Endothelial cell of umbilical vein (primary cell): ENCODE measurements at regions not wholly inside any gene's neighbourhood (a gene's known extent, or its start where the extent isn't known, plus 50 kb on each side); places are given as distances from the start of the nearest gene placed in this dataset.

Source experiments
- BruUV-seq: library from RNA; stranded (reverse); fragments of 400-500 nt; replicated peaks from 2 replicates; lab custom pipeline; 2021; lab: Mats Ljungman, UMichigan
- CTCF ChIA-PET: fragments of 300-600, 350-600 bp; sonication (Branson Sonifier 250); formaldehyde crosslinking; loops from one replicate; lab custom pipeline; 2021; ENCODE audit warnings: antibody characterized with exemption, inconsistent platforms; lab: Charles Lee
- POLR2A ChIA-PET: fragments of 300-600, 350-600 bp; sonication (Branson Sonifier 250); formaldehyde crosslinking; loops from one replicate; lab custom pipeline; 2021; ENCODE audit warnings: antibody characterized with exemption, inconsistent platforms; lab: Charles Lee
- DNase-seq: peaks from one replicate; pipeline ENCODE4 v3.0.0-alpha.2; 2011; ENCODE audit warnings: low read depth, low spot score
- FAIRE-seq: peaks from 2 replicates; lab custom pipeline; 2011; peaks lifted over from hg19 to GRCh38; lab: Jason Lieb, UNC
- H2AFZ ChIP-seq: 2 replicates; pipeline ENCODE4 v1.6.0; 2012; ENCODE audit warnings: low read depth, low read length, control low read depth, inconsistent platforms
- H3K27ac ChIP-seq: 2 replicates; pipeline ENCODE4 v1.5.1; 2011; ENCODE audit warnings: low read depth, mild to moderate bottlenecking, control low read depth, low read length, moderate library complexity; ENCODE audit not compliant: insufficient read depth
- H3K27me3 ChIP-seq, 2 experiments: 2 replicates each; pipeline versions ENCODE4 v1.6.0 to v1.6.1; 2011; ENCODE audit warnings: low read length in 2 of 2, mixed read lengths in 1 of 2; ENCODE audit not compliant: control insufficient read depth in 2 of 2, insufficient read depth in 2 of 2
- H3K36me3 ChIP-seq, 2 experiments: 2 replicates in 1 of 2; 3 replicates in 1 of 2; pipeline ENCODE4 v1.5.1; 2011; ENCODE audit warnings: low read length in 2 of 2, mild to moderate bottlenecking in 1 of 2, moderate library complexity in 1 of 2; ENCODE audit not compliant: control insufficient read depth in 2 of 2, insufficient read depth in 2 of 2; ENCODE audit errors: extremely low read depth in 1 of 2
- H3K4me1 ChIP-seq: 3 replicates; pipeline ENCODE4 v1.5.1; 2011; ENCODE audit warnings: mild to moderate bottlenecking, low read length; ENCODE audit not compliant: control insufficient read depth, insufficient read depth; ENCODE audit errors: extremely low read depth
- H3K4me2 ChIP-seq: 2 replicates; pipeline ENCODE4 v1.6.1; 2011; ENCODE audit warnings: low read length, control low read depth, mixed read lengths; ENCODE audit not compliant: insufficient read depth
- H3K4me3 ChIP-seq, 3 experiments: fragments of 200-600 bp in 1 of 3; sonication (generic), shearing (Covaris generic) in 1 of 3; replicated peaks in 1 of 3; 2 replicates each; pipeline ENCODE4 v1.5.1; 2011 to 2016; ENCODE audit warnings: control low read depth in 3 of 3, low read length in 3 of 3, mild to moderate bottlenecking in 2 of 3, inconsistent platforms in 1 of 3, low read depth in 1 of 3, moderate library complexity in 1 of 3; ENCODE audit not compliant: insufficient read depth in 1 of 3
- H3K79me2 ChIP-seq: 2 replicates; pipeline ENCODE4 v1.6.0; 2012; ENCODE audit warnings: low read length, inconsistent platforms; ENCODE audit not compliant: control insufficient read depth, insufficient read depth
- H3K9ac ChIP-seq: replicated peaks from 2 replicates; pipeline ENCODE3; 2011; ENCODE audit warnings: low read length, control low read depth; ENCODE audit not compliant: insufficient read depth; ENCODE audit errors: extremely low read depth
- H3K9me1 ChIP-seq: replicated peaks from 3 replicates; pipeline ENCODE4 v1.6.0; 2011; ENCODE audit warnings: mild to moderate bottlenecking, low read length; ENCODE audit not compliant: control insufficient read depth, insufficient read depth; ENCODE audit errors: extremely low read depth
- H3K9me3 ChIP-seq: replicated peaks from 2 replicates; pipeline ENCODE4 v1.5.1; 2012; ENCODE audit warnings: low read length, inconsistent platforms; ENCODE audit not compliant: control insufficient read depth, insufficient read depth
- H4K20me1 ChIP-seq: replicated peaks from 2 replicates; pipeline ENCODE3; 2011; ENCODE audit warnings: mild to moderate bottlenecking, low read length; ENCODE audit not compliant: control insufficient read depth, insufficient read depth; ENCODE audit errors: extremely low read depth
- CTCF ChIP-seq, 2 donors: IDR thresholded peaks; 1 replicate in 1 of 2; 2 replicates in 1 of 2; pipeline ENCODE4 v1.5.1; 2011; ENCODE audit warnings: low read length in 2 of 2, mild to moderate bottlenecking in 2 of 2, moderate library complexity in 2 of 2, control low read depth in 1 of 2, inconsistent platforms in 1 of 2, low read depth in 1 of 2; ENCODE audit not compliant: insufficient read depth in 1 of 2; ENCODE audit errors: extremely low read depth in 1 of 2
- FOS ChIP-seq: IDR thresholded peaks from 2 replicates; pipeline ENCODE4 v1.6.1; 2011; ENCODE audit warnings: mild to moderate bottlenecking, low read length, moderate library complexity, borderline replicate concordance; ENCODE audit not compliant: insufficient read depth
- GATA2 ChIP-seq: IDR thresholded peaks from 2 replicates; pipeline ENCODE4 v1.7.0; 2011; ENCODE audit warnings: low read depth, mild to moderate bottlenecking, moderate library complexity, mixed read lengths, low read length; ENCODE audit not compliant: insufficient read length, insufficient read depth
- JUN ChIP-seq: IDR thresholded peaks from 2 replicates; pipeline ENCODE4 v1.6.1; 2011; ENCODE audit warnings: borderline replicate concordance, low read depth; ENCODE audit not compliant: insufficient read length, insufficient read depth
- MAX ChIP-seq: IDR thresholded peaks from 2 replicates; pipeline ENCODE4 v1.6.1; 2011; ENCODE audit not compliant: insufficient read depth, insufficient read length
- MYC ChIP-seq: IDR thresholded peaks from one replicate; pipeline ENCODE4 v1.6.1; 2011; ENCODE audit warnings: mild to moderate bottlenecking, low read depth, low read length
- POLR2A ChIP-seq: IDR thresholded peaks from 2 replicates; pipeline ENCODE4 v1.6.1; 2012; ENCODE audit warnings: low read depth, mild to moderate bottlenecking, control low read depth, low read length
- dilution Hi-C: fragments of 300-500 bp; cut with MboI; formaldehyde crosslinking; loops from one replicate; pipeline ENCODE4 v1.15.0; 2019; ENCODE audit warnings: low sequenced_read_pairs; ENCODE audit not compliant: extremely low pct_ligation_motif_present
- intact Hi-C: fragments of 100-400 bp; cut with micrococcal nuclease; formaldehyde crosslinking; loops from one replicate; pipeline ENCODE4 v1.10.0; 2022

GRCh38 chr17:68775969-68776368, 174.8 kb upstream of the FAM20A start:
- peaks cover 39% of the 10 kb centered on the region for H3K4me1 ChIP-seq
- intact Hi-C loops, result loop anchor here (5.0 to 10.0 kb wide), 2 partner anchors 551 to 619 kb away; partner anchors contain the start of gene ABCA5
- ChIA-PET CTCF (interaction anchor here (0.9 to 4.7 kb wide), 14 partner anchors 17 to 472 kb away, joined by 3 to 40 read pairs (median 6); no protein-coding TSS in a partner anchor), POLR2A (no interaction called here)
- BruUV-seq, result no TSS peak
- peak overlapping the region; percentile 82 for H3K27ac ChIP-seq
- no peak overlapping the region for H2AFZ ChIP-seq
- H3K4me3 ChIP-seq, result no peak overlapping the region
- no peaks in the 10 kb centered on the region for H3K36me3 ChIP-seq
- dilution Hi-C loops, result no loop called here
- no peaks in the 10 kb centered on the region for H3K9me3 ChIP-seq
- H3K79me2 ChIP-seq, result no peaks in the 10 kb centered on the region
- no peaks in the 10 kb centered on the region for H4K20me1 ChIP-seq
- no peaks in the 10 kb centered on the region for H3K27me3 ChIP-seq
- DNase-seq (no peak), FAIRE-seq (no peak)
- TF ChIP-seq MAX (no peak), JUN (no peak), POLR2A (no peak), MYC (no peak), GATA2 (no peak), CTCF (IDR thresholded peaks at IDR 0.05; ENCODE audit: extremely low read depth in 1 of 2, insufficient read depth in 1 of 2, low read depth in 1 of 2, low read length in 2 of 2) (no peak), FOS (no peak)
- no peak overlapping the region for H3K4me2 ChIP-seq
- H3K9ac ChIP-seq, result peak overlapping the region; percentile 20
- H3K9me1 ChIP-seq, result no peaks in the 10 kb centered on the region
